Epithelial cell of esophagus (primary cell): ENCODE measurements at regions not wholly inside any gene's neighbourhood (a gene's known extent, or its start where the extent isn't known, plus 50 kb on each side); places are given as distances from the start of the nearest gene placed in this dataset.
A peak's percentile ranks its signal among the peaks of the same experiment; 100 is the strongest.
"Not testable (repeated sequence)": the region's sequence is repeated elsewhere in the genome, so short reads cannot be mapped to it uniquely, and the experiment has no call there.

ENCODE experiments used
- DNase-seq: peaks from one replicate; pipeline ENCODE4 v3.0.0; 2010; ENCODE audit warnings: low read depth
- H3K4me3 ChIP-seq: 2 replicates; pipeline ENCODE4 v1.5.1; 2011; ENCODE audit warnings: mild to moderate bottlenecking, low read length, control low read depth
- TF ChIP-seq, protein P1 (sequence below): IDR thresholded peaks from 2 replicates; pipeline ENCODE4 v1.5.1; 2011; ENCODE audit warnings: low read depth, mild to moderate bottlenecking, low read length, control low read depth, inconsistent platforms; ENCODE audit not compliant: insufficient read depth; ENCODE audit errors: missing control alignments

DNA sequence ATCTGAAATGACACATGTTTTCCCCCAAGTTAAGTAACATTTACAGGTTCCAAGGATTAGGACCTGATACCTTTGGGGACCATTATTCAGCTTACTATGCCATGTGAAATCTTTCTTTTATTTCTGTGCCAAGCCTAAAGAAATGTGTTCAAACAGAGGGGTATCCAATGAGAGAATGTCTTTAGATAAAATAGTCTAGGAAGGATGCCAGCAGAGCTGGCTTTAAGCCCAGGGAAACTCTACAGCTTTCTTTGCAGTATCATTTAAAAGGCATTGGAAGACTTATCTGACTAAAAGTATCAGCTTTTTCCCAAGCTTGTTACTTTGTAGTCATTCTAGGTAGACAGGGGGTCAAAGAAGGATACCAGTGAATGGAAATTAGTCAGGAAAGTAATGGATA, 860.4 kb downstream of the PLA2G4A start:
- peak; percentile 34 for DNase-seq
- TF ChIP-seq, protein P1, sequence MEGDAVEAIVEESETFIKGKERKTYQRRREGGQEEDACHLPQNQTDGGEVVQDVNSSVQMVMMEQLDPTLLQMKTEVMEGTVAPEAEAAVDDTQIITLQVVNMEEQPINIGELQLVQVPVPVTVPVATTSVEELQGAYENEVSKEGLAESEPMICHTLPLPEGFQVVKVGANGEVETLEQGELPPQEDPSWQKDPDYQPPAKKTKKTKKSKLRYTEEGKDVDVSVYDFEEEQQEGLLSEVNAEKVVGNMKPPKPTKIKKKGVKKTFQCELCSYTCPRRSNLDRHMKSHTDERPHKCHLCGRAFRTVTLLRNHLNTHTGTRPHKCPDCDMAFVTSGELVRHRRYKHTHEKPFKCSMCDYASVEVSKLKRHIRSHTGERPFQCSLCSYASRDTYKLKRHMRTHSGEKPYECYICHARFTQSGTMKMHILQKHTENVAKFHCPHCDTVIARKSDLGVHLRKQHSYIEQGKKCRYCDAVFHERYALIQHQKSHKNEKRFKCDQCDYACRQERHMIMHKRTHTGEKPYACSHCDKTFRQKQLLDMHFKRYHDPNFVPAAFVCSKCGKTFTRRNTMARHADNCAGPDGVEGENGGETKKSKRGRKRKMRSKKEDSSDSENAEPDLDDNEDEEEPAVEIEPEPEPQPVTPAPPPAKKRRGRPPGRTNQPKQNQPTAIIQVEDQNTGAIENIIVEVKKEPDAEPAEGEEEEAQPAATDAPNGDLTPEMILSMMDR: no peak
- no peak overlapping the region for H3K4me3 ChIP-seq

DNA sequence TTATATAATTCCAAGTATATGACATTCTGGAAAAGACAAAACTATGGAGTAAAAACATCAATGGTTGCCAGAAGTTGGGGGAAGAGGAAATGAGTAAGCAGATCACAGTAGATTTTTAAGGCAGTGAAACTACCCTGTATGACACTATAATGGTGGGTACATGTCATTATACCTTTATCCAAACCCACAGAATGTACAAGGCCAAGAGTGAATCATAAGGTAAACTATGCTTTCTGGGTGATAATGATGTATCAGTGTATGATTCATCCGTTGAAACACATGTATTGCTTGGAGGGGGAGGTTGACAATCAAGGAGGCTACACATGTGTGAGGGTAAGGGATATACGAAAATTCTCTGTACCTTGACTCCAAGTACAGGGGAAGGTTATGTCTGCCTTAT, 862.7 kb downstream of the PLA2G4A start:
- no peak overlapping the region for H3K4me3 ChIP-seq
- peak; percentile 92 for DNase-seq
- TF ChIP-seq, protein P1: no peak

DNA sequence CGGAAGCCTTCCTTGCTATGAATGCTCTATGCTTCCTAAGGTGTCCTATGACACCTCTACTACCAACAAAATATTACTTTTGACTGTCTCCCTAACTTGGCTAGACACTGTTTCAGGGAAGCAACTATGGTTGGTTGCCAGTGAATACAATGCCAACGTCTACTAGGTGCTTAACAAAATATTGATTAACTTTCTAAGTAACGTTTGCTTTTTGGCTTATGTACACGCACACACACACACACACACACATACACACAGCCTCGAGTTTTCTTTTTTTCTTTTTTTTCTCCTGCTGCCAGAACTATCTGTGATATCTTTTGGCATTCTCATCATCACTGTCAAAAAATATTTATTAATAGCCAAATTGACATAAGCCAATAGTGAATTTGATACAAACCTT, 864.0 kb downstream of the PLA2G4A start:
- TF ChIP-seq, protein P1: no peak
- no peak overlapping the region for H3K4me3 ChIP-seq
- no peak for DNase-seq

DNA sequence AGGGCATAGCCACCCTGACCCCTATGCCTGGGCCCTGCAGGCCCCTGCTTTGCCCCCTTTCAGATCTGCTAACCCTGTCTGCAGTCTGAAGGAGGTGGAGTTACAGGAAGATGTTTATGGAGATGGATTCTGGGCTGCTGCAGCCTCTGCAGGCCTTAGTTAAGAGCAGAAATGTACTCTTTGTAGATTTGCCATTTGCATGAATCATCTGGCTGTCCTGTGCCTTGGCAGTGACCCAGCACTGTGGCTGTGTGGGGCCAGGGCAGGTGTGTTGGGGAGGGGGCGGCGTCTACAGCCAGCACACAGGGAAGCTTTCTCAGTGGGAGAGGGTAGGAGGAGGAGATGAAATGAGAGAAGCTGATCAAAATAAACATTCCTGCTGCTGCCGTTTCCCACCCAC, 867.3 kb downstream of the PLA2G4A start:
- DNase-seq: no peak
- TF ChIP-seq, protein P1: no peak
- H3K4me3 ChIP-seq: no peak overlapping the region

DNA sequence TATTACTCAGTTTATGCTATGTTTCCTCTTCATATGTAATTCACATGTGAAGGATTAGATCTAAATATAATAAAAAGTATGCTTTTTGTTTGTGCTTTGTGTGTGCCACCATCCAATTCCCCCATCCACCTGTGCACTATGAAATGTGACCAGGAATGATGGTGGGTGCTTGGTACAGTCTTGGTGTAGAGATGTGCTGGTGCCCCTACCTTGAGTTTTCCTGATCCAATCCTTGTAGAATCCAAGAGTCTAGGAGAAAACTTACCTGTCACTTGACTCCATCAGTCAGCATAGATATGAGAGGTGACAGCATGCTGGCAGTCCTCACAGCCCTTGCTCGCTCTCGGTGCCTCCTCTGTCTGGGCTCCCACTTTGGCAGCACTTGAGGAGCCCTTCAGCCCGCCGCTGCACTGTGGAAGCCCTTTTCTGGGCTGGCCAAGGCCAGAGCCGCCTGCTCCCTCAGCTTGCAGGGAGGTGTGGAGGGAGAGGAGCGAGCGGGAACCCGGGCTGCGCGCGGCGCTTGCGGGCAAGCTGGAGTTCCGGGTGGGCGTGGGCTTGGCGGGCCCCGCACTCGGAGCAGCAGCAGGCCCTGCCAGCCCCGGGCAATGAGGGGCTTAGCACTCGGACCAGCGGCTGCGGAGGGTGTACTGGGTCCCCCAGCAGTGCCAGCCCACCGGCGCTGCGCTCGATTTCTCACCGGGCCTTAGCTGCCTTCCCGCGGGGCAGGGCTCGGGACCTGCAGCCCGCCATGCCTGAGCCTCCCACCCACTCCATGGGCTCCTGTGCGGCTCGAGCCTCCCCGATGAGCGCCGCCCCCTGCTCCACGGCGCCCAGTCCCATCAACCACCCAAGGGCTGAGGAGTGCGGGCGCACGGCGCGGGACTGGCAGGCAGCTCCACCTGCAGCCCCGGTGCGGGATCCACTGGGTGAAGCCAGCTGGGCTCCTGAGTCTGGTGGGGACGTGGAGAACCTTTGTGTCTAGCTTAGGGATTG, 874.7 kb downstream of the PLA2G4A start:
- not testable (repeated sequence) for DNase-seq, H3K4me3 ChIP-seq

DNA sequence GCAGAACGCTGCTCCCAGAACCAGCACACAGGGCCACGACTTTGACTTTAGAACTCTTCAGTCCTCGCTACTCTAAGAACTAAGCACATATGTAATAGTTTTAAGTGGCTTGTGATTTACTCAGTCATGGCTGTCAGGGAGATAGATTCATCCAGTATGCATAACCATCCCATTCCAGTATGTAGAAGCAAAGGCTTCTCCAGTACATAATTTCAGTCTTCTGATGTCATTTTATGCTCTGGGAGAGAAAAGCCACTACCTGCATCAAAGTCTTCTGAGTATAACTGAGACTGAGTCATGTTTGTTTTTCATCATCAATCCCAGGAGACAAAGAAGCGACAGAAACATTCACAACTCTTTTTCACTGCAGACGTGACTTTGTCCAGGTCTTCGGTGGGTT, 885.7 kb downstream of the PLA2G4A start:
- H3K4me3 ChIP-seq: no peak overlapping the region
- peak; percentile 13 for DNase-seq
- TF ChIP-seq, protein P1: no peak

DNA sequence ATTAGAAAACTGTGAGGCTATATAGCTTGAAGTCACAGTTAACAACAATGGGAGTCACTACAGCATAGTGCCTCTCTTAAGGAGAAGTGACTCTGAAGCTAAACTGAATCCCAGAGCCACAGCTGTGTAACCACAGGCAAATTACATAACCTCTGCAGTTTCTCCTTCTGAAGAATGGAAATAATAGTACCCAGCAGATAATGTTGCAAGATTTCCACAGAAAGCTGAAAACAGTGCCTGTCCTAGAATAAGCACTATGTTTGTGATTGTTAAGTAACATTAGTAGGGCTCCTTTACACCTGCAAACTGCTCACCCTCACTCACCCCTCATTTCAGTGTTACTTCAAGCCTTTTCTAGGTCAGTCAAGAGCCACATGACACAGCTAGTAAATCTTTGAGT, 886.7 kb downstream of the PLA2G4A start:
- H3K4me3 ChIP-seq: no peak overlapping the region
- DNase-seq: no peak
- TF ChIP-seq, protein P1: no peak
